ENCODE measurements at regions not wholly inside any gene's neighbourhood (a gene's known extent, or its start where the extent isn't known, plus 50 kb on each side); places are given as distances from the start of the nearest gene placed in this dataset.

- TF ChIP-seq POLR2A (IDR thresholded peaks at IDR 0.05) (no peak), CTCF (IDR thresholded peaks at IDR 0.05) (no peak)
Measured at GRCh38 chr15:96067677-96068076, 262.8 kb upstream of the NR2F2 start.
